Smooth muscle cell (in vitro differentiated cells): ENCODE measurements at regions not wholly inside any gene's neighbourhood (a gene's known extent, or its start where the extent isn't known, plus 50 kb on each side); places are given as distances from the start of the nearest gene placed in this dataset.
"Not testable (repeated sequence)": the region's sequence is repeated elsewhere in the genome, so short reads cannot be mapped to it uniquely, and the experiment has no call there.

Experiments
- DNase-seq: peaks from one replicate; lab custom pipeline; 2025; ENCODE audit not compliant: unreplicated experiment; lab: John Stamatoyannopoulos, UW
- H2AFZ ChIP-seq: fragments of 200-600 bp; sonication (generic); 2 replicates; pipeline ENCODE4 v1.6.0; 2016; ENCODE audit warnings: antibody characterized with exemption, low read depth, mild to moderate bottlenecking
- H3F3A ChIP-seq: fragments of 200-600 bp; sonication (generic); 2 replicates; pipeline ENCODE4 v1.6.0; 2017; ENCODE audit warnings: antibody characterized with exemption, low read depth
- H3K27ac ChIP-seq: fragments of 200-600 bp; sonication (generic); 2 replicates; pipeline ENCODE4 v1.5.1; 2016; ENCODE audit warnings: low read depth, mild to moderate bottlenecking
- H3K27me3 ChIP-seq: fragments of 200-600 bp; sonication (generic); 2 replicates; pipeline ENCODE4 v1.6.1; 2016; ENCODE audit warnings: low read depth, mild to moderate bottlenecking
- H3K36me3 ChIP-seq: fragments of 200-600 bp; sonication (generic); 2 replicates; pipeline ENCODE4 v1.5.1; 2016; ENCODE audit warnings: low read depth
- H3K4me1 ChIP-seq: fragments of 200-600 bp; sonication (generic); 2 replicates; pipeline ENCODE4 v1.5.1; 2016; ENCODE audit warnings: low read depth
- H3K4me2 ChIP-seq: fragments of 200-600 bp; sonication (generic); 2 replicates; pipeline ENCODE4 v1.6.0; 2016; ENCODE audit warnings: mild to moderate bottlenecking
- H3K4me3 ChIP-seq: fragments of 200-600 bp; sonication (generic); 2 replicates; pipeline ENCODE4 v1.5.1; 2016; ENCODE audit warnings: mild to moderate bottlenecking
- H3K79me2 ChIP-seq: fragments of 200-600 bp; sonication (generic); 2 replicates; pipeline ENCODE4 v1.6.0; 2016; ENCODE audit warnings: low read depth, mild to moderate bottlenecking
- H3K9ac ChIP-seq: fragments of 200-600 bp; sonication (generic); 2 replicates; pipeline ENCODE4 v1.6.0; 2016; ENCODE audit warnings: low read depth
- H3K9me3 ChIP-seq: fragments of 200-600 bp; sonication (generic); replicated peaks from 2 replicates; pipeline ENCODE4 v1.5.1; 2016; ENCODE audit warnings: low read depth
- H4K20me1 ChIP-seq: fragments of 200-600 bp; sonication (generic); 2 replicates; pipeline ENCODE4 v1.6.0; 2016; ENCODE audit warnings: low read depth
- WGBS: methylation state at CpG from one replicate; pipeline ENCODE4 v1.1.7; 2016; ENCODE audit warnings: low lambda C conversion rate; 5-methylcytosine and 5-hydroxymethylcytosine counted together

DNA sequence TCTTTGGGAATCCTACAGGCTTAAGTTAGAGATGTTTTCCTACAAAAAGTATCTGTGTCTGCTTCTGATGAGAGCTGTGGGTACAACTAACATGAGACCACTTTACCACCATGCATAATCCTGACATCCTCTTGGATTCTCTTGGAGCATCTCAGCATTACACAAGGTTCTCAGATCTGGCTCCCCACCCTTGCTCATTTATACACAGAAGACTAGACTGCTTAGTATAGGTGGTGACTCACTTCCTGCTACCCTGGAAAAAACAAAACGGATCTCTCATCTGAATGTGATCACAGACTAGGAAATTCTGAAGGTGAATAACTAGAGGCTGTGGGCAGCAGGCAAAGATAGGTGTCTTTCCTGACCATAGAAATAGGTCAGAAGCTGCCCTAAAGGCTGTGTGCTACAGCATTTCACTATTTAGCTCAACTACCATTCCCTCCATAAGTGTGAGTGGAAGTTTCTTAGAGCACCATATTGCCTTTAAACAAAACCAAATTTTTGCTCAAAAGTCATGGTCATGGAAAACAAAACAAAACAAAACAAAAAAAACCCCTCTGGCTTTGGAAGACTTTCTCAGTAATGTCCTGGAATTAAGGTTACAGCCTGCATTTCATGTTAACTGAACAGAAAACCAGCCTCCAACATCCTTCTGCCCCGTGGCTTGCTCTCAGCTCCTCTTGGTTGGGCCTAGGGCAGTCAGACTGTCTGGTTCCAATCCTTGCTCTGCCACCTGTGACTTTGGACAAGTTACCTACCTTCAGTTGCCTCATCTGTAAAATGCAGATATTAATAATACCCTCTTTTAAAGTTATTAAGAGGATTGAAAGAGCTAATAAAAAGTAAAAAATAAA, 75.1 kb upstream of the ZSCAN2 start:
- H3K4me2 ChIP-seq, H4K20me1 ChIP-seq, H3F3A ChIP-seq, H3K4me3 ChIP-seq, H2AFZ ChIP-seq, H3K9me3 ChIP-seq, H3K27me3 ChIP-seq, H3K36me3 ChIP-seq, H3K9ac ChIP-seq, H3K4me1 ChIP-seq, DNase-seq, H3K79me2 ChIP-seq: not testable (repeated sequence)
- H3K27ac ChIP-seq, result peak overlapping the region; percentile 74
- 36% methylated on average over 2 of the region's 2 CpGs for WGBS

DNA sequence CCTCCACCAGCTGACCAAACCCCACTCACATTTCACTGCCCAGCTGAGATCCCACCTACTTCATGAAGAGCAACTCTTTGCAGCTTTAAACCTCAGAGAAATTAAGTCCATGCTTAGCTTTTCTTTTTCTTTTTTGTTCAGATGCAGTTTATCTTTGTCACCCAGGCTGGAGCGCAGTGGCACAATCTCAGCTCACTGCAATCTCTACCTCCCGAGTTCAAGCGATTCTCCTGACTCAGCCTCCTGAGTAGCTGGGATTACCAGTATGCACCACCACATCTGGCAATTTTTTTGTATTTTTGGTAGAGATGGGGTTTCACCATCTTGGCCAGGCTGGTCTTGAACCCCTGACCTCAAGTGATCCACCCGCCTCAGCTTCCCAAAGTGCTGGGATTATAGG, 70.1 kb upstream of the ZSCAN2 start:
- H2AFZ ChIP-seq, H3K27me3 ChIP-seq, H3K36me3 ChIP-seq, DNase-seq, H3K27ac ChIP-seq, H3F3A ChIP-seq, H3K4me1 ChIP-seq, H3K9me3 ChIP-seq, H4K20me1 ChIP-seq, H3K4me3 ChIP-seq, H3K79me2 ChIP-seq, H3K9ac ChIP-seq, H3K4me2 ChIP-seq: not testable (repeated sequence)
- WGBS, result 78% methylated on average over 4 of the region's 4 CpGs

DNA sequence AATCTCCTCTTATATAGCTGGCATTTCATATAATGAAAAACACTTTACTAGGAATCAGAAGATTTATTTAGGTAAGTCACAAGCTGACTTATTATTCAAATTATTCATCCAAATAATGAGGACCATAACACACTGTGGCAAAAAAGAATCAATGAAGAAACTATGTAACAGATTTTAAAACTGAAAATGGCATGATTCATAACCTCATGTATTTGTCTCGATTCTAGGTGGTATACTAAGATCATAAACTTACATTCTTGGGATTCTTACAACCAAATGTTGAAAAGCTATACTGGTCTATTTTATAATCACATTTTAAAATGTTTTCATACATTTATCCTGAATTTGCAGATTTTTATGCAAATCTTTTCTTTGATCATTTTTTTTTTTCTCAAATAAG, 69.6 kb upstream of the ZSCAN2 start:
- WGBS, result 86% methylated on average over 1 of the region's 1 CpG
- H3K4me2 ChIP-seq, result not testable (repeated sequence)

DNA sequence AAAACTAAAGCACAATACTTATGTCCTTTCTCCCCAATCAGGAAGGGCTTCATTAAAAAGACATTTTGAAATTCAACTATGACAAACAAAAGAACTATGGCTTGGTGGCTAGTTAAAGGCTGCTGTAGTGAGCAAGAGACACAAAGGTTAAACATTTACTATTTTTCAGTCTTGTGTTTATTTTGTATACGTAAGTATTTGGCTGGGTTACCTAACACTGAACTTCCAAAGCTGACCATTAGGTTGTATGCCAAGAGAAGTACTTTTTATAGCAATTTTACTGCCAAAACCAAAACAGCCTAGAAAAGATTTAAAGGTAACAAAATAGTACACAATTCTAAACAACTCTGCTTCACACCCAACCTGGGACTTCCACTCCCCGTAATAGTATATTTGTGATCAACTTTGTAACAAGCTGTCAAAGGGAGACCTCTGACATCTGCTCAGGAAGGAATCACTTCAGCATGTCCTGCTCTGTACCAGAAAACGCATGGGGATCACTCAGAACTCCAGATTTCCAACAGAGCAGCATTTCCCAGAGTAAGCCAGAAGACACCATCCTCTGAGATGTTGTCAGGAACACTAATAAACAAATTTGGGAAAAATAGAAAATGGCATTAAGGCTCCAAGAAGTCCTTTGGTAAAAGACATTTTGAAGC, 69.0 kb upstream of the ZSCAN2 start:
- not testable (repeated sequence) for H3K9ac ChIP-seq, H3K27ac ChIP-seq, H3K4me2 ChIP-seq, H3F3A ChIP-seq, H3K4me3 ChIP-seq, H3K36me3 ChIP-seq, H3K4me1 ChIP-seq, H3K27me3 ChIP-seq, DNase-seq, H2AFZ ChIP-seq, H3K79me2 ChIP-seq, H3K9me3 ChIP-seq, H4K20me1 ChIP-seq
- WGBS, result 87% methylated on average over 3 of the region's 3 CpGs

More for the DNA sequence above, 69.6 kb upstream of the ZSCAN2 start:
- DNase-seq, H3K4me1 ChIP-seq, H3K36me3 ChIP-seq, H4K20me1 ChIP-seq, H3F3A ChIP-seq, H3K9ac ChIP-seq, H2AFZ ChIP-seq, H3K9me3 ChIP-seq, H3K27me3 ChIP-seq, H3K4me3 ChIP-seq, H3K79me2 ChIP-seq, H3K27ac ChIP-seq: not testable (repeated sequence)

DNA sequence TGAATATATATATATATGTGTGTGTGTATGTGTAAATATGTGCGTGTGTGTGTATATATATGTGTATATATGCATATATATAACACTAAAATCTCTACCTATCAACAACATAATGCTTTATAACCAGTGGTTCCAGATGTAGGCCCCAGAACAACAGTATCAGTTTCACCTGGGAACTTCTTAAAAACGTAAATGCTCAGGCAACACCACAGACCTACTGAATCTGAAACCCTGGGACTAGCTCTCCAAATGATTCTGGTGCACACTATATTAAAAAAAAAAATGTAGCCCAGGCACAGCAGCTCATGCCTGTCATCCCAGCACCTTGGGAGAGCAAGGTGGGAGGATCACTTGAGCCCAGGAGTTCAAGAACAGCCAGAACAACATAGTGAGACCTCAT, 67.1 kb upstream of the ZSCAN2 start:
- not testable (repeated sequence) for H3K4me1 ChIP-seq

DNA sequence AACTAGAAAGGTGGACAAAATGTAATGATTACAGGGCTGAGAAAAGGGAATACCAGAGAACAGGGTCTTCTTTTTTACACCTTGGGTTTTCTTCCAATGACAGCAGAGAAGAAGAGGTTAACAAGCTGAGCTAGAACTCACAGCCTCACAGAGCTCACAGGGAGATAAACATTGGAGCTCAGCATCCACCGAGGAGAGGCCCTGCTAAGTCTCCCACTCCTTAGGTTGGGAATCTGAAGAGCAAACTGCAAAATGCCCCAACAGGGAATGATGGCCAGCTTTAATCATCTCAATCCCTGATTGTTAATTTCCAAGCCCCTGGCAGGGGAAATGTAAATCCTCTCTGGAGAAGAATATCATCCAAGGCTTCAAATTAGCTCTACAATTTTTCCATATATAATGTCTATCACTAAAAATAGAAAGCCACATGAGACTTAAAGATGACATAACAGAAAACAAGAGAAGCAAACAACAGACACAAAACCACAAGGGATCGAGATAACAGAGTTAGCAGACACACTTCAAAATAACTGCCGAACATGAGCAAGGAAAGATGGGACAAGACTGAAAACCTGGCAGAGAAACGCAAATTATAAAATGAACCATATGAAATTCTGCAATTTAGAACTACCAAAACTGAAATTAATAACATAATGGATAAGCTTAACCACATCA, 66.1 kb upstream of the ZSCAN2 start:
- WGBS, result 25% methylated on average over 4 of the region's 4 CpGs
- H3K4me3 ChIP-seq, H3K27me3 ChIP-seq, H3K4me2 ChIP-seq, H3K36me3 ChIP-seq, DNase-seq, H3K4me1 ChIP-seq, H3K9ac ChIP-seq, H2AFZ ChIP-seq, H3F3A ChIP-seq, H4K20me1 ChIP-seq, H3K9me3 ChIP-seq, H3K79me2 ChIP-seq: not testable (repeated sequence)
- H3K27ac ChIP-seq, result peak overlapping the region; percentile 55

More for the DNA sequence above, 67.1 kb upstream of the ZSCAN2 start:
- H3K4me3 ChIP-seq, H3K27me3 ChIP-seq, H4K20me1 ChIP-seq, H3K4me2 ChIP-seq, H3K9me3 ChIP-seq, H3F3A ChIP-seq, DNase-seq, H3K9ac ChIP-seq, H2AFZ ChIP-seq, H3K27ac ChIP-seq, H3K36me3 ChIP-seq, H3K79me2 ChIP-seq: not testable (repeated sequence)
- WGBS, result 85% methylated on average over 2 of the region's 2 CpGs

DNA sequence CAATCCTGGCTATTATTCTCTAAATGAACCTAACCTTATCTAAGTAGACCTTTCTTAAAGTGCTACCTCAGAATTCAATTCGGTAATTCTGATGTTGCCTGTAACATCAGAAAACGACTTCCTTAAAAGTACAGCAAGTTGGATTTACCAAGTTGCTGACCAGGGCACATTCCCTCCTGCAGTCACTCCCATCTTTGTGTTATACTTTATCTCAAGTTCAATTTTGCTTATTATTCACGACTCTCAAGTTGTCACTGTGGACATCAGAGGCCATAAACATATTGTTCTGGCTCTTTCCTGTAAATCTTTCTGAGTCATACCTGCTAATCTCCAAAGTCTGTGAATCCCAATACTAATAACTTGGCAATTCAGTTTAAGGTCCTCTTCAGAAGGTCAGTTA, 64.6 kb upstream of the ZSCAN2 start:
- 75% methylated on average over 3 of the region's 3 CpGs for WGBS
- H3K9me3 ChIP-seq, H3K4me1 ChIP-seq, H3K79me2 ChIP-seq, H2AFZ ChIP-seq, H3K9ac ChIP-seq, H3K4me2 ChIP-seq, H3K4me3 ChIP-seq, H4K20me1 ChIP-seq, H3K36me3 ChIP-seq, H3K27me3 ChIP-seq, H3F3A ChIP-seq, DNase-seq: not testable (repeated sequence)
- peak overlapping the region; percentile 55 for H3K27ac ChIP-seq

DNA sequence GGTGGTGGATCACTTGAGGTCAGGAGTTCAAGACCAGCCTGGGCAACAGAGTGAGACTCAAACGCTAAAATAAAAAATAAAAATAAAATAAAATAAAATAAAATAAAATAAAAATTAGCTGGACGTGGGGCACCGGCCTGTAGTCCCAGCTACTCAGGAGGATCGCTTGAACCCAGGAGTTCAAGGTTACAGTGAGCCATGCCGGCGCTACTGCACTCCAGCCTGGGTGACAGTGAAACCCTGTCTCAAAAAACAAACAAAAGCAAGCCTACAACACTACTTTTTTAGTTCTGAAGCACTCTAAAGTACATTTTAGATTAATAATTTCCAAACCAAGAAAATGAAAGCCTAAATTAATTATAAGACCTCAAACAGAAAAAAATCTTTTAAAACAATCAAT, 56.2 kb upstream of the ZSCAN2 start:
- H3K9me3 ChIP-seq, H3K27me3 ChIP-seq, H4K20me1 ChIP-seq, DNase-seq, H3K4me1 ChIP-seq, H2AFZ ChIP-seq, H3F3A ChIP-seq, H3K36me3 ChIP-seq, H3K4me3 ChIP-seq, H3K9ac ChIP-seq, H3K27ac ChIP-seq, H3K79me2 ChIP-seq, H3K4me2 ChIP-seq: not testable (repeated sequence)
- WGBS, result 96% methylated on average over 6 of the region's 6 CpGs
